ENCODE measurements at regions not wholly inside any gene's neighbourhood (a gene's known extent, or its start where the extent isn't known, plus 50 kb on each side); places are given as distances from the start of the nearest gene placed in this dataset.

DNA sequence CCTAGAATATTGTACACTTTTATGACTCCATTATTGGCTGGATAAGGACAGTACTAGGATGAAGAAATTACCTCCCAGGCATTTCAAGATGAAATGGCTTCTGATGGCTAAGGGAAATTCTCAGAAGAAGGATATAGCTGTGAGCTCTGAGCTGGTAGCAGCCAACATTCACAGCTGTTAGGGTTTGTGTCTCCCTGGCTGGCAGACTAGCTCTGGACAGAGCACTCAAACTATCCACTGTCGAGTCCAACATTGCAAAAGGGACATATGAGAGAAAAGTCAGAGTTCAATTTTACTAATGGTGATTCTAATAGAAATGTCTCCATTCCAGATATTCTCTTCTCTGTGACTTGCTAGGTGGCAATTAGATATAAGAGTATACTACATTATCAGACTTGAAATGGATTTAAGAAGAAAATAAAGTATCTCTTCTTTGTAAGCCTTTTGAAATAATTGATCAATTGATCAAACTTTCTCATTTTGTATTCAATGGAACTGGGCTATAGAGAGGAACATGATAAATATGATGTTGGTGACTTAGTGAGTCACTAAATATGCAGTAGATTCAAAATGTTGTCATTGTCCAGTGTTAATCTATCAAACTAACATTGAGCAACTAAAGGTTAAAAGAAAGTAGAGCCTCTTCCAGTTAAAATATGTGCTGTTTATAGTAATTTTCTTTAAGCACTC is 1920.3 kb downstream of the SUCLG1 start (continued):
- no peak for TF ChIP-seq ETV6 (conservative IDR thresholded peaks at IDR 0.05 in 1 of 2, IDR thresholded peaks at IDR 0.05 in 1 of 2; ENCODE audit: borderline replicate concordance in 1 of 2, low read depth in 1 of 2)
- TF ChIP-seq, protein P1, sequence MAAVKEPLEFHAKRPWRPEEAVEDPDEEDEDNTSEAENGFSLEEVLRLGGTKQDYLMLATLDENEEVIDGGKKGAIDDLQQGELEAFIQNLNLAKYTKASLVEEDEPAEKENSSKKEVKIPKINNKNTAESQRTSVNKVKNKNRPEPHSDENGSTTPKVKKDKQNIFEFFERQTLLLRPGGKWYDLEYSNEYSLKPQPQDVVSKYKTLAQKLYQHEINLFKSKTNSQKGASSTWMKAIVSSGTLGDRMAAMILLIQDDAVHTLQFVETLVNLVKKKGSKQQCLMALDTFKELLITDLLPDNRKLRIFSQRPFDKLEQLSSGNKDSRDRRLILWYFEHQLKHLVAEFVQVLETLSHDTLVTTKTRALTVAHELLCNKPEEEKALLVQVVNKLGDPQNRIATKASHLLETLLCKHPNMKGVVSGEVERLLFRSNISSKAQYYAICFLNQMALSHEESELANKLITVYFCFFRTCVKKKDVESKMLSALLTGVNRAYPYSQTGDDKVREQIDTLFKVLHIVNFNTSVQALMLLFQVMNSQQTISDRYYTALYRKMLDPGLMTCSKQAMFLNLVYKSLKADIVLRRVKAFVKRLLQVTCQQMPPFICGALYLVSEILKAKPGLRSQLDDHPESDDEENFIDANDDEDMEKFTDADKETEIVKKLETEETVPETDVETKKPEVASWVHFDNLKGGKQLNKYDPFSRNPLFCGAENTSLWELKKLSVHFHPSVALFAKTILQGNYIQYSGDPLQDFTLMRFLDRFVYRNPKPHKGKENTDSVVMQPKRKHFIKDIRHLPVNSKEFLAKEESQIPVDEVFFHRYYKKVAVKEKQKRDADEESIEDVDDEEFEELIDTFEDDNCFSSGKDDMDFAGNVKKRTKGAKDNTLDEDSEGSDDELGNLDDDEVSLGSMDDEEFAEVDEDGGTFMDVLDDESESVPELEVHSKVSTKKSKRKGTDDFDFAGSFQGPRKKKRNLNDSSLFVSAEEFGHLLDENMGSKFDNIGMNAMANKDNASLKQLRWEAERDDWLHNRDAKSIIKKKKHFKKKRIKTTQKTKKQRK (IDR thresholded peaks at IDR 0.05; ENCODE audit: low read depth, low read length), result no peak
- TF ChIP-seq MTA2 (IDR thresholded peaks at IDR 0.05; ENCODE audit: low read depth), result no peak

DNA sequence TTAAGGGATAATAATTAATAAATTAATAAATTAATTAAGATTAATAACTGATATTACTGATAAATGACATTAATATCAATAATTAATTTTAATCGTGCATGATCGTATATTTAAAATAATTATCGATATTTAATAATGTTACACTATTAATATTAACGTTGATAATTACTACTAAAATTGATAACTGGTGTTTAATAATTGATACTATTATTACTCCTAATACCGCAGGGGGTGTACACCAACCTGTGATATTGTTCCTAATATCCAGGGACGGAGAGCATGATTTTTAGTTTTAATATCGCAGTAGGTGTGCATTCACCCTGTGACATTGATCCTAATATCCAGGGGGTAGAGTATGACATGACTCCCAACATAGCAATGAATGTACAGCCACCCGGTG is 1930.8 kb downstream of the SUCLG1 start:
- TF ChIP-seq, protein P2, sequence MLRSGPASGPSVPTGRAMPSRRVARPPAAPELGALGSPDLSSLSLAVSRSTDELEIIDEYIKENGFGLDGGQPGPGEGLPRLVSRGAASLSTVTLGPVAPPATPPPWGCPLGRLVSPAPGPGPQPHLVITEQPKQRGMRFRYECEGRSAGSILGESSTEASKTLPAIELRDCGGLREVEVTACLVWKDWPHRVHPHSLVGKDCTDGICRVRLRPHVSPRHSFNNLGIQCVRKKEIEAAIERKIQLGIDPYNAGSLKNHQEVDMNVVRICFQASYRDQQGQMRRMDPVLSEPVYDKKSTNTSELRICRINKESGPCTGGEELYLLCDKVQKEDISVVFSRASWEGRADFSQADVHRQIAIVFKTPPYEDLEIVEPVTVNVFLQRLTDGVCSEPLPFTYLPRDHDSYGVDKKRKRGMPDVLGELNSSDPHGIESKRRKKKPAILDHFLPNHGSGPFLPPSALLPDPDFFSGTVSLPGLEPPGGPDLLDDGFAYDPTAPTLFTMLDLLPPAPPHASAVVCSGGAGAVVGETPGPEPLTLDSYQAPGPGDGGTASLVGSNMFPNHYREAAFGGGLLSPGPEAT (IDR thresholded peaks at IDR 0.05; ENCODE audit: low read depth), result no peak
- TF ChIP-seq SMARCA5 (IDR thresholded peaks at IDR 0.05) (no peak), NFYA (IDR thresholded peaks at IDR 0.05; ENCODE audit: borderline replicate concordance, low read depth, low read length) (no peak), RCOR1 (conservative IDR thresholded peaks at IDR 0.05; ENCODE audit: low read depth, low read length) (no peak)
- no TSS peak for BruUV-seq (replicated peaks)
- FAIRE-seq (no peak), DNase-seq (ENCODE audit: low read depth, low spot score) (no peak), ATAC-seq (no peak)
- ChIA-PET POLR2A (no interaction called here), RAD21 (ENCODE audit: unreplicated experiment) (no interaction called here), CTCF (no interaction called here), SMC1A (ENCODE audit: uncharacterized antibody, unreplicated experiment) (no interaction called here)
- Histone ChIP-seq H3K4me1 (ENCODE audit: control insufficient read depth, insufficient read depth, low read length) (no peaks in the 10 kb centered on the region), H4K20me1 (ENCODE audit: control insufficient read depth, insufficient read depth) (no peaks in the 10 kb centered on the region), H3K79me2 (ENCODE audit: control insufficient read depth, insufficient read depth, low read length) (no peaks in the 10 kb centered on the region), H2AFZ (ENCODE audit: control insufficient read depth, low read depth, low read length) (no peak overlapping the region), H3K4me3 (no peak overlapping the region), H3K27me3 (replicated peaks in 1 of 2; ENCODE audit: control insufficient read depth in 2 of 2, insufficient read depth in 2 of 2, low read length in 1 of 2) (no peaks in the 10 kb centered on the region), H3K36me3 (ENCODE audit: control insufficient read depth in 2 of 2, insufficient read depth in 2 of 2, low read length in 1 of 2) (no peaks in the 10 kb centered on the region), H3K9me3 (replicated peaks; ENCODE audit: control insufficient read depth, insufficient read depth, low read length) (no peaks in the 10 kb centered on the region), H3K27ac (ENCODE audit: control insufficient read depth, insufficient read depth) (no peak overlapping the region), H3K4me2 (ENCODE audit: control insufficient read depth, insufficient read depth) (no peak overlapping the region), H3K9ac (ENCODE audit: control insufficient read depth, insufficient read depth, low read length) (no peak overlapping the region)
- intact Hi-C loops (cut with micrococcal nuclease; ENCODE audit: unreplicated experiment) (no loop called here), in situ Hi-C loops (cut with MboI) (no loop called here)
- WGBS (ENCODE audit: insufficient coverage, insufficient replicate concordance, low lambda C conversion rate, missing lambda C conversion rate), result 58% methylated on average over 8 of the region's 8 CpGs
